ENCODE measurements at regions not wholly inside any gene's neighbourhood (a gene's known extent, or its start where the extent isn't known, plus 50 kb on each side); places are given as distances from the start of the nearest gene placed in this dataset.

DNA sequence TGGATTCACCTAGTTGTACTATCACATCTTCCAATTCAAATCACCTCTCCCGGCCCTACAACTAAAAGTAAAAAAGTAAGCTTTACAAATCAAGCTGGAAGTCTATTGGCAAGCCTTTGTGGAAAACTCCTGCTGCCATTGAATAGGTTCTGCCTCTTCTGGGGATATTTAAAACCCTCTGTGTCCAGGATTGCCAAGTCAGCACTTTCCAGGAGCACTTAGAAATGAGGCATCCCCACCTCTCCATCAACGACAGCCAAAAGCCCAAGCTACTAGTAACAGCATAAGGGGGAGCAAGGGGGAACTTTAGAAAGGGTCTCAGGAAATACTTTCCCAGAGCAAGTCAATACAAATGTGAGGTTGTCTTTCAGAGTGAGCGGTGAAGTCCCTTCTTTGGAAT, 85.0 kb upstream of the OBI1 start:
- TF ChIP-seq POLR2AphosphoS5 (IDR thresholded peaks at IDR 0.05; ENCODE audit: low read depth, low read length): no peak
- TF ChIP-seq CHD2 (IDR thresholded peaks at IDR 0.05; ENCODE audit: low read length, partially characterized antibody): no peak
- no peak for TF ChIP-seq TEAD4 (IDR thresholded peaks at IDR 0.05; ENCODE audit: borderline replicate concordance, insufficient read depth)
- TF ChIP-seq, protein P1, sequence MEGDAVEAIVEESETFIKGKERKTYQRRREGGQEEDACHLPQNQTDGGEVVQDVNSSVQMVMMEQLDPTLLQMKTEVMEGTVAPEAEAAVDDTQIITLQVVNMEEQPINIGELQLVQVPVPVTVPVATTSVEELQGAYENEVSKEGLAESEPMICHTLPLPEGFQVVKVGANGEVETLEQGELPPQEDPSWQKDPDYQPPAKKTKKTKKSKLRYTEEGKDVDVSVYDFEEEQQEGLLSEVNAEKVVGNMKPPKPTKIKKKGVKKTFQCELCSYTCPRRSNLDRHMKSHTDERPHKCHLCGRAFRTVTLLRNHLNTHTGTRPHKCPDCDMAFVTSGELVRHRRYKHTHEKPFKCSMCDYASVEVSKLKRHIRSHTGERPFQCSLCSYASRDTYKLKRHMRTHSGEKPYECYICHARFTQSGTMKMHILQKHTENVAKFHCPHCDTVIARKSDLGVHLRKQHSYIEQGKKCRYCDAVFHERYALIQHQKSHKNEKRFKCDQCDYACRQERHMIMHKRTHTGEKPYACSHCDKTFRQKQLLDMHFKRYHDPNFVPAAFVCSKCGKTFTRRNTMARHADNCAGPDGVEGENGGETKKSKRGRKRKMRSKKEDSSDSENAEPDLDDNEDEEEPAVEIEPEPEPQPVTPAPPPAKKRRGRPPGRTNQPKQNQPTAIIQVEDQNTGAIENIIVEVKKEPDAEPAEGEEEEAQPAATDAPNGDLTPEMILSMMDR (IDR thresholded peaks at IDR 0.05): no peak

Data from SK-N-SH (cell line).